HepG2 (cell line): ENCODE measurements at regions not wholly inside any gene's neighbourhood (a gene's known extent, or its start where the extent isn't known, plus 50 kb on each side); places are given as distances from the start of the nearest gene placed in this dataset.
"Not testable (repeated sequence)": the region's sequence is repeated elsewhere in the genome, so short reads cannot be mapped to it uniquely, and the experiment has no call there.

Source experiments
- CBX5 ChIP-seq: sonication (generic); formaldehyde crosslinking; IDR thresholded peaks from 2 replicates; pipeline ENCODE4 v1.4.0; 2020; ENCODE audit warnings: missing genetic modification reagents, borderline replicate concordance
- EP300 ChIP-seq, 3 experiments: sonication (generic) in 1 of 3; formaldehyde crosslinking in 1 of 3; IDR thresholded peaks; 2 replicates each; pipeline versions ENCODE4 v1.5.1 to v1.6.1; 2011 to 2020; ENCODE audit warnings: low read depth in 2 of 3, low read length in 2 of 3, borderline replicate concordance in 1 of 3, improper control_type of control experiment in 1 of 3, mild to moderate bottlenecking in 1 of 3, missing genetic modification reagents in 1 of 3, moderate library complexity in 1 of 3
- MYNN ChIP-seq: sonication (generic); formaldehyde crosslinking; IDR thresholded peaks from 2 replicates; pipeline ENCODE4 v1.4.0; 2020; ENCODE audit warnings: mild to moderate bottlenecking, low read depth, missing genetic modification reagents
- SOX5 ChIP-seq: IDR thresholded peaks from 2 replicates; pipeline ENCODE4 v1.6.1; 2016; ENCODE audit warnings: borderline replicate concordance
- USF2 ChIP-seq, 2 experiments: sonication (generic) in 1 of 2; formaldehyde crosslinking in 1 of 2; IDR thresholded peaks; 2 replicates each; pipeline versions ENCODE4 v1.5.1 to v1.6.1; 2011 to 2020; ENCODE audit warnings: borderline replicate concordance in 1 of 2, low read depth in 1 of 2, low read length in 1 of 2, mild to moderate bottlenecking in 1 of 2, missing genetic modification reagents in 1 of 2, moderate library complexity in 1 of 2
- ZFX ChIP-seq: sonication (generic); formaldehyde crosslinking; IDR thresholded peaks from 2 replicates; pipeline ENCODE4 v1.4.0; 2020; ENCODE audit warnings: mild to moderate bottlenecking, low read depth, missing genetic modification reagents, moderate library complexity
- ZNF138 ChIP-seq: sonication (generic); formaldehyde crosslinking; IDR thresholded peaks from 2 replicates; pipeline ENCODE4 v1.5.0; 2020; ENCODE audit warnings: mild to moderate bottlenecking, low read depth, missing genetic modification reagents
- ZNF260 ChIP-seq: sonication (generic); formaldehyde crosslinking; IDR thresholded peaks from 2 replicates; pipeline ENCODE4 v1.4.0; 2020; ENCODE audit warnings: missing genetic modification reagents, low read depth, mild to moderate bottlenecking, borderline replicate concordance

- TF ChIP-seq ZFX (CRISPR knock-in tag); CBX5 (CRISPR knock-in tag); EP300 (IDR thresholded peaks at IDR 0.05; ENCODE audit: low read depth in 2 of 2, low read length in 2 of 2); EP300 (CRISPR knock-in tag; IDR thresholded peaks at IDR 0.05; ENCODE audit: borderline replicate concordance); SOX5 (CRISPR knock-in tag); MYNN (CRISPR knock-in tag); ZNF260; ZNF138 (CRISPR knock-in tag); USF2 (IDR thresholded peaks at IDR 0.05; ENCODE audit: low read depth, low read length); USF2 (CRISPR knock-in tag; IDR thresholded peaks at IDR 0.05; ENCODE audit: borderline replicate concordance): not testable (repeated sequence)
These were observed 189.9 kb upstream of the ETV3 start for GRCh38 chr1:157328120-157328519.
